NCI-H345 (cell line): ENCODE measurements at regions not wholly inside any gene's neighbourhood (a gene's known extent, or its start where the extent isn't known, plus 50 kb on each side); places are given as distances from the start of the nearest gene placed in this dataset.
"Not testable (repeated sequence)": the region's sequence is repeated elsewhere in the genome, so short reads cannot be mapped to it uniquely, and the experiment has no call there.

Experiments
- DNase-seq: peaks from one replicate; lab custom pipeline; 2025; lab: John Stamatoyannopoulos, UW

DNA sequence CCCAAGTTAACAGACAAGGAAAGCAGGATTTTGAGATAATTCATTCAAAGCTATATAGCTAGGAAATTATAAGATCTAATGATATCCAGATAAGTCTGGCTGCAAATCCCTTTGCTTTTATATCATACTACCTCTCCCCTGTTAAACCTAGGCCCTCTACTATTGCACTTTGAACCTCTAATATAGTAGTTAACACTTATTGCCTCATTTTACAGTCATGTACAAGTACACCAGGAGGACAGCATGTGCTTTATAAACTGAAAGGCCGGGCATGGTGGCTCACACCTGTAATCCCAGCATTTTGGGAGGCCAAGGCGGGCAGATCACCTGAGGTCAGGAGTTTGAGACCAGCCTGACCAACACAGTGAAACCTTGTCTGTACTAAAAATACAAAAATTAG, 234.4 kb upstream of the EDNRA start:
- not testable (repeated sequence) for DNase-seq

DNA sequence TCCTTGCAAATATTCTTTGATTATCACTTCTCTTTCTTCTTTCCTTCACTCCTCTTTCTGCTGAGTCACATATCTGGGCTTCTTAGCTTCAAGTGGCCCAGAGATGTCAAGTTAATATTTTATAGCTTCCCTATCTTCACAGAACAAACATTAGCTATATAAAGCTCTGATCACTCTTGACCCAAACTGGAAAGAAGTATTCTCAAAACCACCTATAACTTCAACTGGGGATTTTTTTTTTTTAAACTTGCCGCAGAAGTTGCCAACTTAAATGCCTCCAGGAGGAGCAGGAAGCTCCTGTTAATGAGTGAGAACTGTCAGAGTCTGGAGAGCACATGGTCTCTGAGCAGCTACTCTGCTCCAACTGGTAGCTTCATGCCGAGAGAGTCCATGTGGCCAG, 233.3 kb upstream of the EDNRA start:
- DNase-seq = no peak

DNA sequence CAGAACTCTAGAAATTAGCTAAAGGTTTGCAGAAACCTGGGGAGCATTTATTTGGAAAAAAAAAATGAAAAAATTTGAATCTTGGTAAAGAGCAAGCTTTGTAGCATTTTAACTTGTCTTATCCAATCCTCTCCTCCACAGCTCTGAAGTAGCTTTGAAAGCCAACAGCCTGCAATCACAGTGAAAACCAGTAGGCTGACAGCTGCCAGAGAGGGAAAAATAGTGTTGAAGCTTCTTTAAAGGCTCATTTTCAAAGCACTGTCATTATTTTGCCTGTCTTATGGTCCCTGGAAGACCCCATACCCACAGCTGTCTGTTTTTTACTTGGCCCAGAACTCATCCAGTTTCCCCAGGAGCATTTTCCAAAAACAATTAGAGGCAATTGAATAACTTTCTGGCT, 230.8 kb upstream of the EDNRA start:
- no peak for DNase-seq

DNA sequence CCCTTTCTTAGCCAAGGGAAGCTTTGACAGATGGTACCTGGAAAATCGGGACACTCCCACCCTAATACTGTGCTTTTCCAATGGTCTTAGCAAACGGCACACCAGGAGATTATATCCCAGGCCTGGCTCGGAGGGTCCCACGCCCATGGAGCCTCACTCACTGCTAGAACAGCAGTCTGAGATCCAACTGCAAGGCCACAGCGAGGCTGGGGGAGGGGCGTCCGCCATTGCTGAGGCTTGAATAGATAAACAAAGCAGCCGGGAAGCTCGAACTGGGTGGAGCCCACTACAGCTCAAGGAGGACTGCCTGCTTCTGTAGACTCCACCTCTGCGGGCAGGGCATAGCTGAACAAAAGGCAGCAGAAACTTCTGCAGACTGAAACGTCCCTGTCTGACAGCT, 225.6 kb upstream of the EDNRA start:
- DNase-seq = not testable (repeated sequence)

DNA sequence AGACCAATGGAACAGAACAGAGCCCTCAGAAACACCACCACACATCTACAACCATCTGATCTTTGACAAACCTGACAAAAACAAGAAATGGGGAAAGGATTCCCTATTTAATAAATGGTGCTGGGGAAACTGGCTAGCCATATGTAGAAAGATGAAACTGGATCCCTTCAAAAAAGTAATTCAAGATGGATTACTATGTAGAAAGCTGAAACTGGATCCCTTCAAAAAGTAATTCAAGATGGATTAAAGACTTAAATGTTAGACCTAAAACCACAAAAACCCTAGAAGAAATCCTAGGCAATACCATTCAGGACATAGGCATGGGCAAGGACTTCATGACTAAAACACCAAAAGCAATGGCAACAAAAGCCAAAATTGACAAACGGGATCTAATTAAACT, 221.6 kb upstream of the EDNRA start:
- not testable (repeated sequence) for DNase-seq

DNA sequence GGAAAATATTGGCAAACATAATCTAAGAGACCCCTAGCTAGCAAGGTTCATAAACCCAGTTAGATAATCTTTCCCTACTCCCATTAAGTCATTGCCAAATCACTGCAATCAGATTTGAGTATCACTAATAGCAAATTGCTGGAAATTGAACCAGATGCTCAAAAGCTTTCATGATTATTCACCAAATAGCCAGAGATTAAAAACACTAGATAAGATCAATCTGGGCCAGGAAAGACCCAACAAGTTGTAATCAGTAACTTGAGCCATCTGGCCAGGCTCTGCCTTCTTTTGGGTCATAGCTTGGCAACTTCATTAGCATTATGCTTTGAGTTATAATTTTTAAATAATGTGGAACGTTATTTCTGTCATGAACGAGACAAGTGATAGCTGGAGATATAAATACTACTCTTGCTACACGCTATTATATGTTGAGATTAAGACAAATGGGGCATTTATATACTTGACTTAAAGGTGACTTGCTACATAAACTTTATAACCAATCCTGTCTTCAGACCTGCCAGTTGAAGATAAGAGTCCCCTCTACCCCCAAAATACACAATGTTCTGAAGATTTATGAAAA, 196.6 kb upstream of the EDNRA start:
- DNase-seq = no peak

DNA sequence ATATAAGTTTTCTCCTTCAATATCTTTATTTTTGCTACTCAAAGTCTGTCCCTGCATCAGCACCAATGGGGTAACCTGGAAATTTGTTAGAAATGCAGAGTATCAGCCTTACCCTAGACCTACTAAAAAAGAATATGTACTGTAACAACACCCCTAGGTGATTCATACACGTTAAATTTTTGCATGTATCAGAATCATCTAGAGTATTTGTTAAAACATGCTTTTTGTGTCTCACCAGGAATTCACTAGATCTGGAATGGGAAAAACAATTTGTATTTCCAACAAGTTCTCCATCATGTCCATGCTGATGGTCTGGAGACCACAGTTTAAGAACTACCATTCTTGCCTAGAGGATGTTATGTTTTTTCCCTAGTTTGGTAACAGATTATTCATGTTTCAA, 196.0 kb upstream of the EDNRA start:
- no peak for DNase-seq

DNA sequence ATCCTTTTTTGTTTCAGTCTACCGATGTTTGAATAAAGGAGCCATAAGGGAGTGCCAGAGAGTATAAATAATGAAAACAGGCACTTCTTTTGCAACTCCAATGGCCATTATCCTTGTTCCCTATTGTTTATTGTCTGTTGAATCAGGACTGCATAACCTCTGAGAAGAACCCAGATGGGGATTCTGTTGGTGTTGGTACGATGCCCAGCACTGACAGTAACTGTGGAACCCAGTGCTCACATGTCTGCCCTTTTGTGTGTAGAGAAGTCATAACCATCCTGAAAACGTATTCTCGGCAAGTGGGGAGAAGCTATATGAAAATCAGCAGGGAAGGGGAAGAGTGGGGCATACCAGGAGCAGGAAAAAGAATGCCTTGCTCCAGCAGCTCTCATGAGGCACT, 195.1 kb upstream of the EDNRA start:
- no peak for DNase-seq

GRCh38 chr4:147286846-147287587, 193.9 kb upstream of the EDNRA start:
- no peak for DNase-seq

GRCh38 chr4:147287588-147287890, 193.4 kb upstream of the EDNRA start:
- DNase-seq = no peak

DNA sequence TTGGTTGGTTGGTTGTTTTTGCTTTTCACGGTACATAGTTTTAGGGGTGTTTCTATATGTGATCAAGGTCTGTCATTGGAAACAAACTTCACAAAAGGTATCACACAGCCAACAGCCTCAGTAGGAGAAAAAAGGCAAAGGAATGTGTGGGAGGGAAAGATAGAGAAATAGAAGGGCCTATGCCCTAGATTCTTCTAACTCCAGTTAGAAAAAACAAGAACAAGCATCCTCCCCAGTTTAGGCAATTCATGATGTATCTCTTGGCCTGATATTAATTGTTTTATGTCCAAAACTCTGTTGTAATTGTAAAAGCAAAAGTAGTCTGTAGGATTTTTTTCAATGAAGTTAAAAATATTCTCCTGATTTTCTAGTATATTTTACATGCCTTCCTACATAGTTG, 192.4 kb upstream of the EDNRA start:
- no peak for DNase-seq

DNA sequence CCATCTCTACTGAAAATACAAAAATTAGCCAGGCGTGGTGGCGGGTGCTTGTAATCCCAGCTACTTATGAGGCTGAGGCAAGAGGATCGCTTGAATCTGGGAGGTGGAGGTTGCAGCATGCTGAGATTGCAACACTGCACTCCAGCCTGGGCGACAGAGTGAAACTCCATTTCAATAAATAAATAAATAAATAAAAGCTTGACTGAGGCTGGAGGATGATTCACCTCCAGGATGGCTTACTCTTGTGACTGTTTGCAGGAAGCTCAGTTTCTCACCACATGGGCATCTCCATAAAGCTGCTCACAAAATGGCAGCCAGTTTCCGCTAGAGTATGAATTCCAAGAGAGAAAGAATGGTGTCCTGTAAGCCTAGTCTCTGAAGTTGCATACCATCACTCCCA, 191.7 kb upstream of the EDNRA start:
- DNase-seq = no peak

- DNase-seq = not testable (repeated sequence)
Measured at GRCh38 chr4:147292604-147293313, 188.1 kb upstream of the EDNRA start.

DNA sequence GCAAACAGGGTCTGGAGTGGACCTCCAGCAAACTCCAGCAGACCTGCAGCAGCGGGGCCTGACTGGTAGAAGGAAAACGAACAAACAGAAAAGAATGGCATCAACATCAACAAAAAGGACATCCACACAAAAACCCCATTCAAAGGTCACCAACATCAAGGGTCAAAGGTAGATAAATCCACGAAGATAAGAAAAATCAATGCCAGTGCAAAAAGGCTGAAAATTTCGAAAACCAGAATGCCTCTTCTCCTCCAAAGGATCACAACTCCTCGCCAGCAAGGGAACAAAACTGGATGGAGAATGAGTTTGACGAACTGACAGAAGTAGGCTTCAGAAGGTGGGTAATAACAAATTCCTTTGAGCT, 187.6 kb upstream of the EDNRA start:
- DNase-seq = not testable (repeated sequence)

DNA sequence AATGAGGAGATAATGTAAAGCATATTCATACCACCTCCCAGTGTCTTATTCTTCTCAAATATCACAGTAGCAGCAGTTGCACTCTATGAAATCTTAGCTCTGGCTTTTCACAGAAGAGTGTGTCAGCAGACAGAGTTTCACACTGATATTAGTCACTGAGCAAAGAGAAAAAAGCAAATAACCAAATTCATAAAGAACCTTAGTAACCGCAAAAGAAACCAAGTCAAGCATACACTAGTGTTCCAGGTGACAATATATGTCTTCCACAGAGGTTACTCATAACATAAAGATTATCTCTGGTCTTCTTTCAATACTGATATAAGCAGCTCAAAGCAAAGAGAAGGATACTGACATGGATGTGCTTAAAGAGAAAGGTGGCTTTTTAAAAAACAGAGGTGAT, 181.7 kb upstream of the EDNRA start:
- DNase-seq = no peak

GRCh38 chr4:147303174-147303872, 177.6 kb upstream of the EDNRA start:
- no peak for DNase-seq

GRCh38 chr4:147303873-147304229, 177.0 kb upstream of the EDNRA start:
- DNase-seq = no peak

- DNase-seq = no peak
Measured at GRCh38 chr4:147307896-147308674, 172.8 kb upstream of the EDNRA start.

- DNase-seq = no peak
Measured at GRCh38 chr4:147309434-147309833, 171.5 kb upstream of the EDNRA start.

DNA sequence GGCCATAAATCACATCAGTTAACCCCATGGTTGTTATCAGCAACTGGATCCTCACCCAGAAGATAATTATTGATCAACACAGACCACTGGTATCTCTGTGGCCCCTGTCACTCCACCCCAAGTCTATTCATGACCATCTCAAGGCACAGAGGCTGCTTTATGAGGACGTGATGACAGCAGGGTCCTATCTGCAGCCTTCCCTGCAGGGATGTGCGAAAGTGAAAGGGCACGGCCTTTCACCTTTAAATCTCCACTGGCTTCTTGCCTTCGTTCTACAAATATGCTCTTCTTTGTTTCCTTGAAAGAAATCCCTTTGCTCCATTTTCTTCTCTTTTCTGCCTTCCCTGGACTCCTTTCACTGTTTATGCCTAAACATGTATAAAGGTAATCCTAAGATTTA, 170.6 kb upstream of the EDNRA start:
- DNase-seq = no peak

DNA sequence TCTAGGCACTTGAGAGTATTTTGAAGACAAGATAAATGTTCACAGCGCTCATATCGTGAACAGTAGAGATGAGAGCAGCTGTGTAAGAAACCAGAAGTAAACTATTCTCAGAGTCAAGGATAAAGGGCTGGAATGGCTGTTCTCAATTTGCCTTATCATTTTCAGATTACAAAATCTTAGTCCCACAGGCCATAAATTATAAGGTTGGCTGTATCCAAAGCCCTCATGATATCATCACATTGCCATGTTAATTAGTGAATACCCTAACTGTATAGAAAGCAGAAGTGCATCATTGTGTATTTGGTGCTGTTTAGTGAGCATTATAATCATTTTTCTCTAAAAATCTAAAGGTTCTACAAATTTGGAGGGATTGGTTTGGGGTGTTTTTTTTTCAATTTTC, 168.9 kb upstream of the EDNRA start:
- no peak for DNase-seq

GRCh38 chr4:147312376-147313046, 168.4 kb upstream of the EDNRA start:
- DNase-seq = no peak
